ENCODE measurements at regions not wholly inside any gene's neighbourhood (a gene's known extent, or its start where the extent isn't known, plus 50 kb on each side); places are given as distances from the start of the nearest gene placed in this dataset.
A peak's percentile ranks its signal among the peaks of the same experiment; 100 is the strongest.

DNA sequence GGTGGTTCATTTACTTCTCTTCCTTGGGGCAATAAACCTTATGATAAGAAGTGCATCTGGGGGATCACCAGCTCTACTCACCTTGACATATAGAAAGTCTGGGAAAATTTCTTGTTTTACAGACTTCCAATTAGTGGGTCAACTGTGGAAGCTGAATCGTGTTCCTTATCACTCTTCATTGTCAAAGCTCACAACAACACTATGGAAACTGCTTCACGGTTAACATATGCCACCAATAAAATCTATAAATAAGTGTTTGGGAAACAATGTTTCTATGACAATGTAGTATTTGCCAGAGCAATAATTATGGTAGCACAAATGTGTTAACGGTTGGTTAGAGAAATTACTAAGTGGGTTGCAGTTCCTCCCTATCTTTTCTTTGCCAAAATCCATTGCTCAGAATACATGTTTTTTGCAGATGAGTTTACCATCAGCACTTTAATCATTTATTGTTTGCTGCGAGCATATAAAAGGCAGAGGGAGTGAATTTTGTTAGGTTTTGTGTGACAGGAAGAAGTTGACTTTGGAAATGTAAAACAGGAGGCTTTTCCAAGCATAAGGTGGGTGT lies 321.8 kb downstream of the RFC3 start:
- no peak overlapping the region for H3K27ac ChIP-seq
- DNase-seq (ENCODE audit: low spot score) = no peak
- H3K4me3 ChIP-seq = no peak overlapping the region
- TF ChIP-seq, protein P1, sequence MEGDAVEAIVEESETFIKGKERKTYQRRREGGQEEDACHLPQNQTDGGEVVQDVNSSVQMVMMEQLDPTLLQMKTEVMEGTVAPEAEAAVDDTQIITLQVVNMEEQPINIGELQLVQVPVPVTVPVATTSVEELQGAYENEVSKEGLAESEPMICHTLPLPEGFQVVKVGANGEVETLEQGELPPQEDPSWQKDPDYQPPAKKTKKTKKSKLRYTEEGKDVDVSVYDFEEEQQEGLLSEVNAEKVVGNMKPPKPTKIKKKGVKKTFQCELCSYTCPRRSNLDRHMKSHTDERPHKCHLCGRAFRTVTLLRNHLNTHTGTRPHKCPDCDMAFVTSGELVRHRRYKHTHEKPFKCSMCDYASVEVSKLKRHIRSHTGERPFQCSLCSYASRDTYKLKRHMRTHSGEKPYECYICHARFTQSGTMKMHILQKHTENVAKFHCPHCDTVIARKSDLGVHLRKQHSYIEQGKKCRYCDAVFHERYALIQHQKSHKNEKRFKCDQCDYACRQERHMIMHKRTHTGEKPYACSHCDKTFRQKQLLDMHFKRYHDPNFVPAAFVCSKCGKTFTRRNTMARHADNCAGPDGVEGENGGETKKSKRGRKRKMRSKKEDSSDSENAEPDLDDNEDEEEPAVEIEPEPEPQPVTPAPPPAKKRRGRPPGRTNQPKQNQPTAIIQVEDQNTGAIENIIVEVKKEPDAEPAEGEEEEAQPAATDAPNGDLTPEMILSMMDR (IDR thresholded peaks at IDR 0.05) = no peak

DNA sequence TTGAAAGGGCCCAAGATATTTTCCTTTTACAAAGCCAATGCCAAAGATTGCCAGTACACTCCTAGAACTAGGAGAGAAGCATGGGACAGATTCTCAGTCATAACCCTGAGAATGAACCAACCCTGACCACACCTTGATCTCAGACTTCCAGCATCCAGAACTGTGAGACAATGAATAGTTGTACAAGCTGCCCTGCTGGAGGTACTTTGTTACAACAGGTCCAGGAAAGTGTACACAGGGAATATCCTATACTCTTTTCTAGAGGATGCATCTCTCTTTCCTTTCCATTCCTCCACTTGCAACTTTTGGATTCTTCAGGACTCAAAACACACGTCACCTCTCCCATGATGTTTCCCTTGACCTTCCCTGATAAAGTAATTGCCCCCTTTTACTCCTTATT lies 325.7 kb downstream of the RFC3 start:
- no peak for DNase-seq (ENCODE audit: low spot score)
- no peak overlapping the region for H3K27ac ChIP-seq
- TF ChIP-seq, protein P1 (IDR thresholded peaks at IDR 0.05) = no peak
- no peak overlapping the region for H3K4me3 ChIP-seq

DNA sequence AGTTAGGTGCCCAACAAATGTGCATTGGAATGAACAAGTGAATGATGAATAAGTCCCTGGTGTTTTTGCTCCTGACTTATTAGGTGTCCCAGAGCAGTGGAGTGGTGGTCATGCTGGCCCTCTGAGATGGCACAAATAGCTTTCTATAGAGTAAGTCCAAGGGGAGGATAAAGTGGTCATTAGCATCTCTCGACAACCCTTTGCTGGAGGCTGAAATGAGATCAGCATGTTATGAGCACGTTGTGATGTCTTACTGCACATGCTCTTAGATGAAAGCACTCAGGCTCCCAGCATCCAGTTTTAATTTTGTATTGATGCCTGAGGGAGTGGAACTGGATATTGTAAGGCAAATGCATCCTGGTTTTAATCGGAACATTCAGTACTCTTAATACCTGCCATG lies 326.2 kb downstream of the RFC3 start:
- no peak overlapping the region for H3K4me3 ChIP-seq
- TF ChIP-seq, protein P1 (IDR thresholded peaks at IDR 0.05) = no peak
- no peak overlapping the region for H3K27ac ChIP-seq
- no peak for DNase-seq (ENCODE audit: low spot score)

DNA sequence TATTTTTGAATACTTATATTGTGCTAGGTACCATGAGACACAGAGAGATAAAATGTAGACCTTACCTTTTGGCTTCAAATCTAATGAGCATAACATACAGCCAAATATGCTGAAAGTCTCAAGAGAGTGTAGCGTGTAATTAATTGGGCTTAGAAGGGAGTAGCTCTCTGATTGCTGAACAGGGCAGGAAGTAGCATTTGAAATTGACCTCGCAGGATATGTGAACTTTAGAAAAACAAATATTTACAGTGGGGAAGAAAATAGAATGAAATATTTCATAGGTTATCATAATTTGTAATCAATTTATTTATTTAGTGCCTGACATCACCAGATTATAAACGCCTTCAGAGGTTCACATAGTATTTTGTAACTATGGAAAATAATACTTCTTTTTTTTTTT lies 327.1 kb downstream of the RFC3 start:
- no peak overlapping the region for H3K27ac ChIP-seq
- TF ChIP-seq, protein P1 (IDR thresholded peaks at IDR 0.05) = no peak
- no peak overlapping the region for H3K4me3 ChIP-seq
- no peak for DNase-seq (ENCODE audit: low spot score)

DNA sequence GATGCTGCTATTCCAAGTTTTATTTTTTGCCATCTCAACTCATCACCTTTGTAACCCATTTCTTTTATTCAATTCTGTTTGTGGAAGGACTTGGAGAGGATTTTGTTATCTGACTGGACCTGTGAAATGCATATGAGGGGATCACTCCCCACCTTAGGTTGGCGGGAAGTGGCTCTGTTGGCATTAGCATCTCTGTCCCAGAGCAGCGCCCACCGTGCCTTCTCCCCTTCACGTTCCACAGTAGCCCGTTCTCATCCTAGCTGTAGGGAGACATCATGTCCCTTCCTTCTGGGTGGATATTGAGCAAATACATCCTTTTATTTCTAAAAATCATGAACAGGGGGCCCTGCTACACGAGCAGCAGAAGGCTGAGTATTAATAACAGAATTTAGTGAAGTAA lies 330.4 kb downstream of the RFC3 start:
- Histone ChIP-seq H3K4me3 (no peak overlapping the region), H3K27ac (no peak overlapping the region)
- TF ChIP-seq, protein P1 (IDR thresholded peaks at IDR 0.05) = no peak
- DNase-seq (ENCODE audit: low spot score) = no peak

DNA sequence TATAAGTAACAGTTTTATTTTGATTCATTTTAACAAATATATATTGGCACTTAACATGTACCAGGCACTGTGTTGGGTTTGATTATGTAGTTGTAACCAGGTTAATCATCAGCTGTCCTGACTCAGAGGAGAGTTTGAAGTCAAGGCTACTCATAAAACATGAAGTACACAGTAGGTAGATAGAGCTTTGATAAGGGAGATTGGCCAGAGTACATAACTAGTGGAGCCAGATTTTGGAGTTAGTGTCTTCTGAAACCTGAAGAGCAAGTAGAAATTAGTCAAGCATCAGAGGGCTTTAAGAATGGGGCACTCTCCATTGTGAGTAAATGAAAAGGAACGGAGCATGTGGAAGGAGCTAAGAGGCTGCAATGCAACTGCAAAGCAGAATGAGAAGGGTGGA lies 333.9 kb downstream of the RFC3 start:
- H3K27ac ChIP-seq = peak overlapping the region in 1 of 2 donors; percentile 84
- no peak for DNase-seq (ENCODE audit: low spot score)

DNA sequence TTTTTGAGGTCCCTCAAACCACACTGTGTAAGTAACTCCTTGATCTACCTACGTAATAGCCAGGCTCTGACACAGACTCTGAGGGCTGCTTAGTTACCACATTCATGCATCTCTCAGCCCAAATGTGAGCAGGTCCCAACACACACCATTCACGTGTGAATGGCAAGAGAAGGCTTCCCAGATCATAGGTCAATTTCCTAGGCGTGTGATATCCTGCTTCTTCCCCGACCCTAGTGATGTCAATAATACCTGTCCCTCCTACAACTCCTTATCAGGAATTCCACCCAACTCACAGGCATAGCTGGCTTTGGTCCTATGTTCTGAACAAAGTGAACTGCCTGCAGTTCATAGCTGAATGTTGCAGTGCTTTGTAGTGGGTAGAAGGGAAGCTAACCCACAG lies 334.5 kb downstream of the RFC3 start:
- Histone ChIP-seq H3K27ac (peak overlapping the region in 1 of 2 donors; percentile 84), H3K4me3 (no peak overlapping the region)
- DNase-seq (ENCODE audit: low spot score) = no peak
- TF ChIP-seq, protein P1 (IDR thresholded peaks at IDR 0.05) = no peak

More for the DNA sequence above, 333.9 kb downstream of the RFC3 start:
- no peak overlapping the region for H3K4me3 ChIP-seq
- TF ChIP-seq, protein P1 (IDR thresholded peaks at IDR 0.05) = no peak

All from coronary artery (tissue), 2 donors.